Gastrocnemius medialis (tissue), 4 donors: ENCODE measurements at regions not wholly inside any gene's neighbourhood (a gene's known extent, or its start where the extent isn't known, plus 50 kb on each side); places are given as distances from the start of the nearest gene placed in this dataset.

Experiments used
- ATAC-seq, 2 donors: fragments of 150-250 bp; one replicate each; pipeline ENCODE4 v1.9.1; 2016
- DNase-seq, 2 donors: peaks; one replicate each; pipeline ENCODE4 v3.0.0-alpha.2; 2019
- H3K27ac ChIP-seq, 4 donors: fragments of 200-600 bp; sonication (generic); 1 replicate in 1 of 4; 2 replicates in 3 of 4; pipeline ENCODE4 v1.5.1; 2016 to 2018; ENCODE audit warnings: mild to moderate bottlenecking in 2 of 4, moderate library complexity in 1 of 4
- H3K27me3 ChIP-seq, 3 donors: fragments of 200-600 bp; sonication (generic) in 2 of 3; 1 replicate in 1 of 3; 2 replicates in 2 of 3; pipeline versions ENCODE4 v1.5.1 to v1.6.0; 2016 to 2019; ENCODE audit warnings: mild to moderate bottlenecking in 1 of 3, moderate library complexity in 1 of 3
- H3K36me3 ChIP-seq, 2 donors: fragments of 200-600 bp; sonication (generic) in 1 of 2; one replicate each; pipeline ENCODE4 v1.5.1; 2017 to 2018
- H3K4me1 ChIP-seq, 2 donors: fragments of 200-600 bp; sonication (generic) in 1 of 2; one replicate each; pipeline ENCODE4 v1.5.1; 2016 to 2017; ENCODE audit warnings: mild to moderate bottlenecking in 2 of 2
- H3K4me3 ChIP-seq, 4 donors: fragments of 200-600 bp; sonication (generic) in 3 of 4; 1 replicate in 1 of 4; 2 replicates in 3 of 4; pipeline ENCODE4 v1.5.1; 2016 to 2019; ENCODE audit warnings: mild to moderate bottlenecking in 2 of 4
- H3K9me3 ChIP-seq, 3 donors: fragments of 200-600 bp; sonication (generic) in 2 of 3; 1 replicate in 1 of 3; 2 replicates in 2 of 3; pipeline ENCODE4 v1.5.1; 2016 to 2019
- POLR2A ChIP-seq, 2 donors: fragments of 450-650 bp; IDR thresholded peaks; one replicate each; pipeline ENCODE4 v1.6.1; 2017; ENCODE audit warnings: antibody characterized with exemption in 2 of 2, mild to moderate bottlenecking in 2 of 2, moderate library complexity in 2 of 2
- in situ Hi-C, 4 donors: fragments of 200-750 bp; cut with MboI; loops; one replicate each; pipeline versions ENCODE4 v1.15.0 to v1.8.0; 2017; ENCODE audit warnings: low sequenced_read_pairs in 4 of 4
- intact Hi-C: fragments of 100-400 bp; cut with DNase I; formaldehyde crosslinking; loops from one replicate; pipeline ENCODE4 v1.15.1; 2023; ENCODE audit warnings: low total_unique reads
- TF ChIP-seq, protein P1 (sequence below), 5 experiments: fragments of 450-650 bp in 3 of 5; fragments of 200-600 bp in 2 of 5; sonication (generic) in 2 of 5; IDR thresholded peaks in 4 of 5; conservative IDR thresholded peaks in 1 of 5; 1 replicate in 4 of 5; 2 replicates in 1 of 5; pipeline ENCODE4 v1.5.1; 2016 to 2019; ENCODE audit warnings: antibody characterized with exemption in 5 of 5, mild to moderate bottlenecking in 3 of 5, moderate library complexity in 3 of 5

DNA sequence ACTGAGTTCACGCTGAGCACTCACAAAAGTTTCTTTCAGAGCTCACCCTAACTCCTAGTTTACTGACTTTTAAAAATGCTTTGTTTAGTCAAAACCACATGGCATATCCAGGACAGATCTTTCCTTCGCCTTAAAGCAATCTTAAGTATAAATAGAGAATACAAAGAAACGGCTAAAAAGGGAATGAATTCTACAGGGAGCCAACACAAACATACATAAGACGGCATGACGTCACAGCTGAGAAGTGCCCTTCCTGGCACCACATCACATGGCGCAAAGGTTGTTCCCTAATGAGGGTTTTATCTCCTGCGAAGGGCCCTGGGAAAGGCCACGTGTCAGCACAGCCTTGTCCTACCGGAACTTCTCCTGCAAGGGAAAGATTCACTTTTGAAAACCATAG is 141.3 kb downstream of the IRX1 start:
- intact Hi-C loops, result no loop called here
- TF ChIP-seq POLR2A (IDR thresholded peaks at IDR 0.05), result no peak
- Histone ChIP-seq H3K27me3 (no peaks in the 10 kb centered on the region), H3K4me1 (no peaks in the 10 kb centered on the region), H3K36me3 (no peaks in the 10 kb centered on the region), H3K9me3 (no peaks in the 10 kb centered on the region), H3K27ac (no peak overlapping the region), H3K4me3 (no peak overlapping the region)
- in situ Hi-C loops, result no loop called here
- DNase-seq (no peak), ATAC-seq (no peak)

DNA sequence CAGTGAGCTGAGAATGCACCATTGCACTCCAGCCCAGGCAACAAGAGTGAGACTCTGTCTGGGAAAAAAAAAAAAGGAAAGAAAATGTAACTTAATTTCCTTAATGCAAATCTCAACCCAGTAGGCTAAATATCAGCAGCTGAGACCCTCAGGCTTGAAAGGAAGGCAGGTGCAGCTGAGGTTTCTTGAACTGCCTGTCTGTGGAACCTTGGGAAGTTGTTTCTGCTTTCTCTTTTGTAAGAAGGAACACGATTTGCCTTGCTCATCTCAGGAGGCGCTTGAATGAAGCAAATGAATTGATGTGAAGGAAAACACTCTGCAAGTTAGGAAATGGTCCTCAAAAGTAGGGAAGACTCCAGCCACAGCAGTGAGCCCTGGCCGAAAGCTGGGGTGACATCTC is 143.3 kb downstream of the IRX1 start:
- in situ Hi-C loops, result no loop called here
- intact Hi-C loops, result no loop called here

GRCh38 chr5:3740546-3741373 is 145.1 kb downstream of the IRX1 start:
- Histone ChIP-seq H3K27ac (no peak overlapping the region), H3K27me3 (no peaks in the 10 kb centered on the region), H3K36me3 (no peaks in the 10 kb centered on the region), H3K4me3 (no peak overlapping the region), H3K4me1 (no peaks in the 10 kb centered on the region), H3K9me3 (no peaks in the 10 kb centered on the region)
- in situ Hi-C loops (no loop called here), intact Hi-C loops (no loop called here)
- TF ChIP-seq, protein P1, sequence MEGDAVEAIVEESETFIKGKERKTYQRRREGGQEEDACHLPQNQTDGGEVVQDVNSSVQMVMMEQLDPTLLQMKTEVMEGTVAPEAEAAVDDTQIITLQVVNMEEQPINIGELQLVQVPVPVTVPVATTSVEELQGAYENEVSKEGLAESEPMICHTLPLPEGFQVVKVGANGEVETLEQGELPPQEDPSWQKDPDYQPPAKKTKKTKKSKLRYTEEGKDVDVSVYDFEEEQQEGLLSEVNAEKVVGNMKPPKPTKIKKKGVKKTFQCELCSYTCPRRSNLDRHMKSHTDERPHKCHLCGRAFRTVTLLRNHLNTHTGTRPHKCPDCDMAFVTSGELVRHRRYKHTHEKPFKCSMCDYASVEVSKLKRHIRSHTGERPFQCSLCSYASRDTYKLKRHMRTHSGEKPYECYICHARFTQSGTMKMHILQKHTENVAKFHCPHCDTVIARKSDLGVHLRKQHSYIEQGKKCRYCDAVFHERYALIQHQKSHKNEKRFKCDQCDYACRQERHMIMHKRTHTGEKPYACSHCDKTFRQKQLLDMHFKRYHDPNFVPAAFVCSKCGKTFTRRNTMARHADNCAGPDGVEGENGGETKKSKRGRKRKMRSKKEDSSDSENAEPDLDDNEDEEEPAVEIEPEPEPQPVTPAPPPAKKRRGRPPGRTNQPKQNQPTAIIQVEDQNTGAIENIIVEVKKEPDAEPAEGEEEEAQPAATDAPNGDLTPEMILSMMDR (IDR thresholded peaks at IDR 0.05 in 4 of 5, conservative IDR thresholded peaks at IDR 0.05 in 1 of 5), result no peak
- no peak for TF ChIP-seq POLR2A (IDR thresholded peaks at IDR 0.05)
- ATAC-seq (no peak), DNase-seq (no peak)

More for the DNA sequence above, 143.3 kb downstream of the IRX1 start:
- TF ChIP-seq POLR2A (IDR thresholded peaks at IDR 0.05), result no peak
- TF ChIP-seq, protein P1 (IDR thresholded peaks at IDR 0.05 in 4 of 5, conservative IDR thresholded peaks at IDR 0.05 in 1 of 5), result no peak
- DNase-seq, result no peak
- Histone ChIP-seq H3K9me3 (no peaks in the 10 kb centered on the region), H3K4me1 (no peaks in the 10 kb centered on the region), H3K4me3 (no peak overlapping the region), H3K27ac (no peak overlapping the region), H3K27me3 (no peaks in the 10 kb centered on the region), H3K36me3 (no peaks in the 10 kb centered on the region)
- no peak for ATAC-seq

- in situ Hi-C loops, result no loop called here
- Histone ChIP-seq H3K4me1 (no peaks in the 10 kb centered on the region), H3K9me3 (no peaks in the 10 kb centered on the region), H3K36me3 (no peaks in the 10 kb centered on the region), H3K27ac (no peak overlapping the region), H3K27me3 (no peaks in the 10 kb centered on the region), H3K4me3 (no peak overlapping the region)
- TF ChIP-seq POLR2A (IDR thresholded peaks at IDR 0.05), result no peak
- TF ChIP-seq, protein P1 (IDR thresholded peaks at IDR 0.05 in 4 of 5, conservative IDR thresholded peaks at IDR 0.05 in 1 of 5), result no peak
- intact Hi-C loops, result no loop called here
- DNase-seq (no peak), ATAC-seq (no peak)
Measured at GRCh38 chr5:3741374-3741770, 145.7 kb downstream of the IRX1 start.

- DNase-seq, result no peak
- Histone ChIP-seq H3K36me3 (no peaks in the 10 kb centered on the region), H3K27ac (no peak overlapping the region), H3K27me3 (no peaks in the 10 kb centered on the region), H3K9me3 (no peaks in the 10 kb centered on the region), H3K4me3 (no peak overlapping the region), H3K4me1 (no peaks in the 10 kb centered on the region)
- intact Hi-C loops (no loop called here), in situ Hi-C loops (no loop called here)
- no peak for TF ChIP-seq POLR2A (IDR thresholded peaks at IDR 0.05)
- TF ChIP-seq, protein P1 (IDR thresholded peaks at IDR 0.05 in 4 of 5, conservative IDR thresholded peaks at IDR 0.05 in 1 of 5), result no peak
- no peak for ATAC-seq
Measured at GRCh38 chr5:3742750-3743149, 147.1 kb downstream of the IRX1 start.
